ENCODE measurements at regions not wholly inside any gene's neighbourhood (a gene's known extent, or its start where the extent isn't known, plus 50 kb on each side); places are given as distances from the start of the nearest gene placed in this dataset.

- Histone ChIP-seq H3K27ac (no peak overlapping the region), H3K27me3 (ENCODE audit: insufficient read depth, low read depth, severe bottlenecking) (no peaks in the 10 kb centered on the region), H3K36me3 (no peaks in the 10 kb centered on the region), H3K9me3 (ENCODE audit: severe bottlenecking) (no peaks in the 10 kb centered on the region), H3K4me3 (ENCODE audit: low read depth, low read length) (no peak overlapping the region)
- TF ChIP-seq CTCF (IDR thresholded peaks at IDR 0.05; ENCODE audit: low read depth, low read length) = no peak
- no peak for DNase-seq
Measured at GRCh38 chr11:90556026-90556425, 333.2 kb upstream of the CHORDC1 start.

- TF ChIP-seq CTCF (IDR thresholded peaks at IDR 0.05; ENCODE audit: low read depth, low read length) = no peak
- DNase-seq = no peak
- Histone ChIP-seq H3K4me3 (ENCODE audit: low read depth, low read length) (no peak overlapping the region), H3K36me3 (no peaks in the 10 kb centered on the region), H3K27ac (no peak overlapping the region), H3K9me3 (ENCODE audit: severe bottlenecking) (no peaks in the 10 kb centered on the region), H3K27me3 (ENCODE audit: insufficient read depth, low read depth, severe bottlenecking) (no peaks in the 10 kb centered on the region)
Measured at GRCh38 chr11:90555477-90555876, 332.6 kb upstream of the CHORDC1 start.

GRCh38 chr11:90542092-90542491, 319.2 kb upstream of the CHORDC1 start:
- Histone ChIP-seq H3K9me3 (ENCODE audit: severe bottlenecking) (no peaks in the 10 kb centered on the region), H3K4me3 (ENCODE audit: low read depth, low read length) (no peak overlapping the region), H3K27ac (no peak overlapping the region), H3K36me3 (no peaks in the 10 kb centered on the region), H3K27me3 (ENCODE audit: insufficient read depth, low read depth, severe bottlenecking) (no peaks in the 10 kb centered on the region)
- TF ChIP-seq CTCF (IDR thresholded peaks at IDR 0.05; ENCODE audit: low read depth, low read length) = no peak
- no peak for DNase-seq

- H3K27ac ChIP-seq = no peak overlapping the region
- H3K36me3 ChIP-seq = no peaks in the 10 kb centered on the region
- DNase-seq = no peak
- no peak overlapping the region for H3K4me3 ChIP-seq (ENCODE audit: low read depth, low read length)
- no peaks in the 10 kb centered on the region for H3K27me3 ChIP-seq (ENCODE audit: insufficient read depth, low read depth, severe bottlenecking)
- TF ChIP-seq CTCF (IDR thresholded peaks at IDR 0.05; ENCODE audit: low read depth, low read length) = no peak
- no peaks in the 10 kb centered on the region for H3K9me3 ChIP-seq (ENCODE audit: severe bottlenecking)
Measured at GRCh38 chr11:90536301-90536700, 313.5 kb upstream of the CHORDC1 start.

- Histone ChIP-seq H3K36me3 (no peaks in the 10 kb centered on the region), H3K9me3 (ENCODE audit: severe bottlenecking) (no peaks in the 10 kb centered on the region), H3K27me3 (ENCODE audit: insufficient read depth, low read depth, severe bottlenecking) (no peaks in the 10 kb centered on the region), H3K27ac (no peak overlapping the region), H3K4me3 (ENCODE audit: low read depth, low read length) (no peak overlapping the region)
- DNase-seq = no peak
- TF ChIP-seq CTCF (IDR thresholded peaks at IDR 0.05; ENCODE audit: low read depth, low read length) = no peak
Measured at GRCh38 chr11:90532125-90532524, 309.3 kb upstream of the CHORDC1 start.

GRCh38 chr11:90531001-90531400, 308.2 kb upstream of the CHORDC1 start:
- H3K9me3 ChIP-seq (ENCODE audit: severe bottlenecking) = no peaks in the 10 kb centered on the region
- H3K36me3 ChIP-seq = no peaks in the 10 kb centered on the region
- H3K27me3 ChIP-seq (ENCODE audit: insufficient read depth, low read depth, severe bottlenecking) = no peaks in the 10 kb centered on the region
- no peak for TF ChIP-seq CTCF (IDR thresholded peaks at IDR 0.05; ENCODE audit: low read depth, low read length)
- H3K4me3 ChIP-seq (ENCODE audit: low read depth, low read length) = no peak overlapping the region
- no peak for DNase-seq
- no peak overlapping the region for H3K27ac ChIP-seq

Data from WERI-Rb-1 (cell line).